NCI-H69 (cell line): ENCODE measurements at regions not wholly inside any gene's neighbourhood (a gene's known extent, or its start where the extent isn't known, plus 50 kb on each side); places are given as distances from the start of the nearest gene placed in this dataset.
"Not testable (repeated sequence)": the region's sequence is repeated elsewhere in the genome, so short reads cannot be mapped to it uniquely, and the experiment has no call there.

Source experiments
- DNase-seq: peaks from one replicate; lab custom pipeline; 2025; lab: John Stamatoyannopoulos, UW

DNA sequence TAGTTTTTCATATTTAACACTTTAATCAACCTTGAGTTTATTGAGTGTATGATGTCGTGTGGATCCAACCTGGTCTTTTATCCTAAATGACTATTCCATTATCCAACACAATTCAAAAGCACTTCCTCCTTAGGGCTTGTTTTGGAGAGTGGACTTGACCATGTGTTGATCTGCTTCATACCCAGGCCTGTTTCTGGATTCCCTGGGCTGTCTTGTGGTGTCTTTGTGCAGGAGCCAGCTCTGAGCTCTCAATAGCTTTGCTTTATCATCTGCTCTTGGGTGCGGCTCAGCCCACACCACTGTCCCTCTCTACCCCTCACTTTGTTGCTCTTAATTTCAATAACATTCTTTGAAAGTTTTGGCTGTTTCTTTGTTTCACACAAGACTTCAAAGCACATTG is 70.9 kb upstream of the CHST15 start:
- no peak for DNase-seq

DNA sequence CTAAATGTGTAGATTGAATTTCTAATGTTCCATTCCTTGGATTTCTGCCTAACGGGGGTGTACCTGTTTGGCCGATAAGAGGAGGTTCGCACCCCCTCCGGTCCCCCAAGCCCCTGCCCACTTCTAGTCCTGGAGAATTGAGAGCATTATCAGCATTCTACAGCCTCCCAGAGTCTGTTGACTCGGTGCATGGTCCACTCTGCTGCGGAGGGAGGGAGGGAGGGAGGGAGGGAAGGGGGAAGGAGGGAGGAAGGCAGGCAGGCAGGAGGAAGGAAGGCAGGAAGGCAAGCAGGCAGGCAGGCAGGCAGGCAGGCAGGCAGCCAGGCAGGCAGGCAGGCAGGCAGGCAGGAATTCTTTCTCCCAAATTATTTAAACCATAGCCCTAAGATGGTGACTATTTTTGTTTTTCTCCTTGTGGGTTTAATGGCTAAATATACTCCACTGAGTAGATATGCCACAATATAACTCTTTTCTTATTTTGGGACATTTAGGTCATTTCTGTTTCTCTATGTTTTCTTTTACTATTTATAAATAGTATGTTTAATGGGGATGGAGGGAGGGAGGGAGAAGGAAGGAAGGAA is 69.5 kb upstream of the CHST15 start:
- DNase-seq = peak; percentile 12

DNA sequence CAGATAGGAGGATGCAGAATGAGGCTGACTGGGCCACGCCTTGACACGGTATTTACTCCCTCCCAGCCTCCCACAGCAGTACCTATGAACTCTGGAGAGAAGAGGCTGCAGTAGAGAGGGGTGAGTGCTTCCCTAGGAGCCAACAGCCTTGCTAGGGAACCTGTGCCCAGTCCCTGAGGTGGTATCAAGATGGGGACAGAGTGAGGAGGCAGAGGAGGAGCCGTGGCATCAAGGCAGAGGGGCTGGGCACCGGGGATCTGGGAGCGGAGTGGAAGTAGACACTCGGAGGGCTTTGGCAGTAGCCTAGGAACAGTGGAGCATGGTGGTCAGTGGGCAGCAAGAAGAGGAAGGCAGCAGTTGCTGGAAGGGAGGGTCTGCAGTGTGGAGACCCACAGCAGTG is 68.7 kb upstream of the CHST15 start:
- DNase-seq = no peak

DNA sequence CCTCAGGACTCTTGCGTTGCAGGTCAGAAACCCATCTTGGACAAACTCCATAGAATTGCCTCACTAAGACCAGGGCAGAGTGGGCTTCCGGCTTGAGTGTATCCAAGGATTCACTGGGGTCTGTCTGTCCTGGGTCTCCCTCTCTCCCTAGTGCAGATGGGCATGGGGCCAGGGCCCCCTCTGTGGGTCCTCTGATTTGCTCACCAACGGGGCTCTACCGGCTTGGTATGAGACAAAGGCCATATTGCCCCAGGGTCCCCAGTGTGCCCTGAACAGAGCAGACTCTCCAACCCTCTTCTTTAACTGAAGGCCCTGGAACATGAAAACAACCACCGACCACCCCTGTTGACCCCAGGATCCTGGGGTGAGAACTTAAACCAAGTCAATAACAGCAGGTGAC is 68.2 kb upstream of the CHST15 start:
- no peak for DNase-seq

DNA sequence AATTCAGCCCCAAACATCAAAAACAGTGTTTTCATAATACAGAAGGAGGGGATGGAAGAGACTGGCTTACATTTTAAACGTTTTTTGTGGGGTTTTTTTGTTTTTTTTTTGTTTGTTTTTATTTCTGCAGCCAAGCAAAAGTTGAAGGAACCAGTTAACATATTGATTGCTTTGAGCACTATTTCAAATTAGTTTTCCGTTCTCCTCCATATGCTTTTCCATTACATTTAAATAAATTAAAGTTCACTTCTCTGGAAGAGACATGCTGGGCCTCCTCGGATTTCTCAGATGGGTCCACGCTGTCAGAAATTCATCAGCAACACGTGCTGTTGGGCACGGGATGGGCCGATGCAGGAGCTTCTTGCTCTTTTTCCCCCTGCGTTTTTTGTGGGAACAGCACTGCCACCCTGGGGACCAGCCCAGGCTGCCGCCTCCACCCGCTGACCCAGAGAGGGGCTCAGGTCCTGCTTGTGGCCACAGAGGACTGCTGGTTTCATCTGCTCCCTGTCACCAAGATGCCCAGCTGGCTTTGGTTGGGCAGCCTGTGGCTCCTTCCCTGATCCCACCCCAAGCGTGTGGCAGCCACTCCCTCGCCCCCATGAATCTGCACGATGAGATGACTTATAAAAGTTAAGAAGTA is 67.7 kb upstream of the CHST15 start:
- DNase-seq = no peak

DNA sequence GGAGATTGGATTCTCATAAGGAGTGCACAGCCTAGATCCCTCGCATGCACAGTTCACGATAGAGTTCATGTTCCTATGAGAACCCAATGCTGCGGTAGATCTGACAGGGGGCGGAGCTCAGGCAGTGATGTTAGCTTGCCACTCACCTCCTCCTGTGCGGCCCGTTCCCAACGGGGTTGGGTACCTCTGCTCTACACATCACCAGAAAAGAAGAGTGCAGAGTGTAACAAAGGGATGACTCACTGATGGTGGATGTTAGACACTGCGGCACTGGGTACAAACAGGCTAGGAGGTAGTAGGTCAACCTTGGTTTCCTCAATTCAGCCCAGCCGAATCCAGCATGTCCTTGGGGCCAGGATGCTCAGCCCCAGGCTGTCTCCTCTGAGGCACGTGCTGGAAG is 66.8 kb upstream of the CHST15 start:
- no peak for DNase-seq

DNA sequence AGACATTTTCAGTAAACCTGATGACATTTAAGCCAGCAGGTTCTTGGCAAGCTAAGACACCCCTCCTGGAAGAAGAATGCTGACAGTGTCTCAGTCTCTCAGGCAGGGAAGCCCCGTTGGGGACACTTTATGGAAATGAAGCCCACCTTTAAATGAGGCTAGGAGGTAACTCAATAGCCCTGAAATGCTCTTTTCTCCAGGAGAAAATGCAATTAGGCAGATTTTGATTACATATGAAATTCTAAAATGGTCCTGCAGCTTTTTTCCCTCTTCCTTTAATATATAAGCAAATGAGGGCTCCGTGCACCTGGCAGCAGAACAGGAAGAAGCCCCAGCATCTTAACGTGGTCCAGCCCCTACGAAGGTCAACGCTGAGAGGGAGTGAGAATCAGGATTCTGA is 65.8 kb upstream of the CHST15 start:
- no peak for DNase-seq

DNA sequence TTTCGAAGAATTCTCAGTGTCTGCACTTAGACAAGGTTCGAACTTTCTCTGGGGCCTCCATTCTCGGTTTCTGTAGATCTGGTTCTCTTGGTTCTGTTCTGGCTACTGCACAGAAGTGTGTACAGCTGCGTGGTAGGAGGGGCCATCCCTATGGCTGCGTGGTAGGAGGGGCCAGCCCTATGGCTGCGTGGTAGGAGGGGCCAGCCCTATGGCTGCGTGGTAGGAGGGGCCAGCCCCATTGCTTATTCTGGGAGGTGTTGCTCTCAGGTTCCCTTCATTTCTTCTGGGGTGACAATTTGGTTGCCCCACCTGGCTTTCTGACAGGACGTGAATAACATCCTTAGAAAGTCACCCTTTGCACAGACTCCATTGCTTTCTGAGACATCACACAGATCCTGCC is 65.2 kb upstream of the CHST15 start:
- no peak for DNase-seq

DNA sequence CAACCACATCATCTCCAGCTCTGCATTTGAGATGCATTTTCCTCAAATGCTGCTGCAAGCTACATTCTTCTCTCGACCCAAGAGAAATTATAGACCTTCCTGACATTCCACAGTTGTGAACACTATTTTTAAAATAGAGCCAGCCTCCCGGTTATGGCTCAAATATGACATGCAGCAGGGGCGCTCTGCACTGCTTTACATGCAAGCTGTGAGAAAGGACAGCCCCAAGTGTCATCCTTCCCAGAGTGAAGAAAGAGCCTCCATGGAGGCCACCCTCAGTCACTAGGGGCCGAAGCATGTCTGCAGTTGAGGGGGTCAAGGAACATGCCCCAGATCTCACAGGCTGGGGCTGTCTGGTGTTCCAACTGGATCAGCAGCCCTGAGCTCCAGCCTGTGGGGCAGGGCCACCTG is 63.9 kb upstream of the CHST15 start:
- no peak for DNase-seq

DNA sequence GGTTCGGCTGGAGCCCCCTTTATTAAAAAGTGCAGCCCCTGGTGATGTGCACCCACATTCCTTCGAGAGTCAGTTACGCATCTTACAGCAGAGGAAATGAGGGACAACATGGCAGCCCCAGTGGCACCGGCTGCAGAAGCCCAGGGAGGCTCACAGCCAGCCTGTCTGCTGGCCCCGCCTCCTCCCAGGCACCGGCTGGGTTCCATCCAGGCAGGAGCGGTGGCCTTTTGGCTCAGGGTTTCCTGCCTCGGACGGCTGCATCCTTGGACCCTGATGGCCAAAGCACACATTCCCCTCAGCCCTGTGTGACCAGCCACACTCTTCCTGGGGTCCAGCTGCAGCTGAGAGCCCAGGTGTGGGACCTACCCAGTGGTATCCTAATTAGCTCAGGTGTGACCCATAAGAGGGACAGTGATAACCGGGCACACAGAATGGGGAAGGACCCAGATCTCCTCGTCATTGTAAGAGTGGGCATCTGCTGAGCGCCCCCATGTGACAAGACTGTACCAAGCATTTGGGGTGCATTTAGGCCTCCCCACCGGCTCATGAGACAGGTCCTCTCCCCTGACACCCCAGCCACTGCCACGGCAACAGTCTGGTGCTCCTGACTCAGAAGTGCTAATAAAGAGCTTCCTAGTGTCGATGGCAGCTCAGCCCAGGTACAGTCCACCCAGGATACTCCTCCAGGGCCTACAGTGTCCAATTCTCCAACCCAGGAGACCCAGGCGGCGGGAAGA is 63.3 kb upstream of the CHST15 start:
- DNase-seq = peak; percentile 7

DNA sequence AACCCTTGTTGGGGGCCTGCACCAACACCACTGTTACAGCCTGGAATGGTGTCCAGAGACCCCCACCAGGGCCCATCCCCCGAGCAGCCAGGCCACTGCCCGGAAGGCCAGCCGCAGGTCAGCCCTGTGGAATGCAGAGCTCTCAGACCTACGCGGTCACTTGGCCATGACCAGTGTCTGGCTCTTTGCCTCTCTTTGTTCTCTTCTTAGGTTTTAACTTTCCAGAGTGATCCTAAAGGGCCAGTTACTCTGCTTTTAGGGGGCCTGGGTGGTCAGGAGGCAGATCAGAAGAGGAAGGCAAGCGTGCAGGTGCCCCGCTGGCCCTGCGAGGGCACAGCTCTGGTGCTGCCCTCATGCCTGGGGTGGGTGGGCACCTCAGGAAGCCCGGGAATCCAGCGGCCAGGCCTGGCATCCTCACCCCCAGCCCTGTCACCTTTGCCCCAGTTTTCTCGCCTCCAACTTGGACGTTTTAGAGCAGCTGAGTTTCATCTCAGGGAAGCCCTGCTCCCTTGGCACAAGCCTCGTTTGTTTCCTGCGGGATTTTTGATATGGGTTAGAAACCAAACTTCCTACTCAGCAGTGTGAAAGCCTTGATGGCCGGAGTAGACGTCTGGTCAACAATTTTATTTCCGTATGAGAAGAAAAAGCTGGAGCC is 62.5 kb upstream of the CHST15 start:
- DNase-seq = no peak

DNA sequence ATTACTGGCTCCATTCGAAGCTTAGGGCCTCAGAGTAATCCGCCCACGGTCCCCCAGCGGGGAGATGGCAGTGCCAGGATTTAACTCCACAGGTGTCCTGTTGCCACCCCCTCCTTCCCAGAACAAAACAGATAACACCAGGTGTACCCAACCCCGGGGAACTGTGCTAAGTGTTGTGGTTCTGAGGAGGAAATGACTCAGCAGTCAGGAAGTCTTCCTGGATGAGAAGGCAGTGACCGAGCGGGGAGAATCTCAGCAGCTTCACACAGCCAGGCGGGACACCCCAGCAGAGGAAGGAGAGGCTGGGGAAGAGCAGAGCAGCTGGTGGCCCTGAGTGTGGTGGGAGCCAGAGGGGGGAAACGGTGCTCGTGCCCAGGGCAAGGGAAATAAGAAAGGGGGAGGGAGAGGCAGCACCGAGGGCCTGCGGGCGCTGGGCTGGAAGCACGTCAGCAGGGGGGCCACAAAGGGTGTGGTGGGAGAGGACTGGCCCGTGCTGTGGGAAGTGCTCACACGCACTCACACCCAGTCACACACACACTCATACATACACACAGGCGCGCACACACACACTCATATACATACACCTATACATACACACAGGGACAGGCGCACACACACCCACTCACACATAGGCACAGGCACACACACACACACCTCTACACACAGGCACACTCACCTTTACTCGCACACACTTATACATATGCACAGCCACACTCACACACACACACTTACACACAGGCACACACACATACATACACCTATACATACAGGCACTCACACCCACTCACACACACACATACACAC is 59.8 kb upstream of the CHST15 start:
- DNase-seq = peak; percentile 93

DNA sequence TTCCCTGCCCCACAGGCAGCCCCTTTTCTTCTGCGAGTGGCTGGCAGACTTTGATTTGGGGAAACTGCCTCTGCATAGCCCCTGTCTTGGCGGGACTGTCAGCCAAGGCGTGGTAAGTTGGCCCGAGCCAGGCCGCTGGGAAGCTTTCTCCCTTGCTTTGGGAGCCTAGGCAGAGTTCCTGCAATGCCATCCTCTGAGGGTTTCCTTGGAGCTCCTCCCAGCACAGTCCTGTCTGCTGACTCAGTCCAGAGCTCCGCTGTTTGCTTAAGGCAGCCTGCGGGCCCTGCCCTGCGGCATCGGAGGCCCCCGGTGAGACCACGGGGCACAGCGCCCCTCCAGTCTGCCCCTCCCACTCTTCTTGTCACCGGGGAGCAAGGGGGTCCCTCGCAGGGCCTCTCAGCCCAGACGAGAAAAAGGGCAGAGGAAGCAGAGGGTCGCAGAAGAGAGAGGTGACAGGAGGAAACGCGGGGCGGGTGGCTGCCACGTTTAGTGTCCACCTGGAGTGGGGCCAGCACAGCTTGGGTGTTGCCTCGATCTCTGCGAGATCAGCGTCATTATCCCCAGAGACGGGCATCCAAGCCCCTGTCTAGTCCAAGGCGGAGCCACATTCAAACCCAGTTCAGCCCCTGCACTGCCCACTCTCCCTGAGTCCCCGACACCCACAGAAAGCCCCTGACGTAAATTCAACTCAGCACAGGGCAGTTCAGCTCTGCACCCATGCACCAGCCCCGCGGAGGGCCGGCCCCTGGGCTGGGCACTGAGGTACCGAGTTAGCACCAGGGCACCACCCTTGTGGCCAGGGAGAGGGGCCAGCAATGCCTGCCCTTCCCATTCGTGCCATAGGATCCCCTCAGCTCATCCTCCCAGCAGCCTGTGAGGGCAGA is 59.0 kb upstream of the CHST15 start:
- DNase-seq = peak; percentile 72

DNA sequence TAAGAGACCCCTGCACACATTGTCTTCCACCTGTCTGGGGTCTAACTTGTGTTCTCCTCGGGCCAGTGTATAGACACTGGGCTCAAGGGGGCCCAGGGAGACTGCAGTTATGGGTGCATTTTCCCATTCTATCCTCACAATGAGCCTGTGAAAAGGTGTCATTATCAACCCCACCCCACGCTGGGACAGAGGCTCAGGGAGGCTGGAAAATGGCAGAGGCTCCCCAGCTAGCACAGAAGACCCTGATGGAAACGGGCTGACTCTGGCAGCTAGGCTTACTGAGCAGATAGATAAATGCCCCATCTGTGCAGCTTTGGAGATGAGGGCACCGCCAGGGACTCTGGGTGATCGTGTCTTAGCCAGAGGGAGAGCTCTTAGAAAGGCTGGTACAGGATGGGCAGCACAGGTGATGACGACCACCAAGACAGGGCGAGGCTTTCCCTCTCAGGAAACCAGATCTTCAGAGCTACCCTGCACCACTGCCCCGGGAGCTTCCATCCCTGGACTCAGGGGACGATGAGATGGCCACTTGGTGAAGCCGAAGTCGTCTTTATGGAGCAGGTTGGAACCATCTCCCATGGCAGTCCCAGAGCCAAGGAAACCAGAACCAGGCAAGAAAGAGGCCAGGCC is 58.2 kb upstream of the CHST15 start:
- DNase-seq = peak; percentile 23

DNA sequence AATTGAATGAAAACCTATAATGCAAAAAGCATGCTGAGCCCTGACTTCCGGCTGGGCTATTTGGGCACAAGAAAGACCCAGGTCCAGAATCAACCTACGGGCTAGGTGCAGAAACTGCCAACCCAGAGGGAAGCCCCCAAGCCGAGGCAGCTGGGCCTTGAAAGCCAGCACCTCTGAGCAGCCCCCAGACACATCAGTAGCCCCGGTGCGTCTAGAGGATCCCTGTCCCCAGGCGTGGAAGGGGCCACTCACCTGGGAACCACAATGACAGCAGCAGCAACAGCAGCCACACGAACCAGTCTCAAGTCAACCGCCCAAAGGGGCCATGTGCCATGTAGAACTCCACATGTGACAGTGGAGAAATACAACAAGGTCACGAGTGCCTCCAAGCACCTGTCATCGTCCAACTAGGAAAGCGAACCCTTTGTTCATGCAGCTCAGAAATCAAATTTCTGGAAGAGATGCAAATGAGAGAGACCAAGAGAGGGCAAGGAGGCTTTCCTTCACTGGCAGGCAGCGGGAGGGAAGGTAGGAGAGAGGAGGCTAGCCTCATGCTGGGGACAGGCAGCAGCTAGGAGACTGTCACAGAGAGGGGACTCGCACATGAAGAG is 57.5 kb upstream of the CHST15 start:
- peak; percentile 23 for DNase-seq

DNA sequence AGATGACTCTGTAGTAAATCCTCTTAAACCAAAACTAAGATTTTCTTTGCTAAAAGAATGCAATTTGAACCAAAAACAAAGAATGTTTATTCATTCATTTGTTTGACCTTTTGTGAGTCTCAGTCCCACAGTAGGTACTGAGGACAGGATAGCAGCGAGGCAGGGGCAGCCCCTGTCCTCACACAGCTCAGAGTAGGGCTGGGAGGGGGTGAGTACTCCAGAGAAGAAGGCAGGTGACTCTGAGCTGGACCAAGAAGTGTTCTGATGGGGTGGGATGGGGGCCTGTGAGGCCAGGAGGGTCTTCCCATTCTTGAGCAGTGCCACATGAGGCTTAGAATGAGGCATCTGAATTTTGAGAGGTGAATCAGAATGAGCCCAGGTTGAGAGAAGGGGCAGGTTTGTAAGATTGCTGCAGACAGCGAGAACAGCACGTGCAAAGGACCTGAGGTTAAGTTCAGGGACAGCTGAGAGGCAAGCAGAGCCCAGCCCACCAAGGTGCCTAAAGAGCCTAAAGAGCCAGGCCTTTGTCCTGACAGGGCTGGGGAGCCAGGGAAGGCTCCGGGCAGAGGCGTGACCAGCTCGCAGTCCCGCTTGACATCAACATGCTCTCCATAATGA is 56.9 kb upstream of the CHST15 start:
- DNase-seq = peak; percentile 8

DNA sequence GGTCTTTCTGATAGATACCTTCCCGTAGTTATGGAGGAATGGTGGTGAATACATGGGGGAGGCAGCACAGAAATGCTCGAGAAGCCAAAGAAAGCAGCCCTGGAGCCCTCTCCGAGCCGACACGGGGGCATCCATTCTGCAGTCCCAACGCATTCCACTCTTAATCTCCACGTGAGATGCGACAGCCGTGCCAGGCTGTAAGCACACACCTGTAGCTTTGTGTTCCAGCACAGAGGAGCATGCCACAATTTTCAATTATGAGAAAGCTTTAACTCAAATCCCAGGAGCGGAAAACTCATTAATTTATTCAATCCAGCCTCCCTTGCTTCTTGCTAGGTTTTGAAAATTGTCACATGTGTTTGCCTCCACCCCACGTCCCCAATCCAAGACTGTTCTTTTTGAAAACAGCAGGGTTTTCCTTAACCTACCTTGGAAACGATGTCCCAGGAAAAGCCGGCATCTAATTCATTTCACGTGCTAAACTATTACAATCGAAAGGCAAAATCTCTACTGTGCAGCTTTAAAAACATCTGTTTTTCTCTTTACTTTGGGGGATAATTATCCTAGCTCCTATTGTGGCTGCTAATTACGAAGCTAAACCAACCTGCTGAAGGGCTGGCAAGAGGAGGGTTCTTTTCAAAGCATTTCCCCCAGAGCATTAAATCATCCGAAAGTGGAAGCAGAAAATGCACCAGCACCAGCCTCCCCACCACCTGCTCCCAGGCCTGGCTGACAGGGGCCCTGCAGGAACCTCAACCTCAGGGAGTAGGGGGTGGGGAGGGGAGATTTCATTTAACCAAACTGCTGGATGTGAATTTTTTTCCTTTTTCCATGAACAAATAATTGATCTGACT is 56.0 kb upstream of the CHST15 start:
- peak; percentile 95 for DNase-seq

DNA sequence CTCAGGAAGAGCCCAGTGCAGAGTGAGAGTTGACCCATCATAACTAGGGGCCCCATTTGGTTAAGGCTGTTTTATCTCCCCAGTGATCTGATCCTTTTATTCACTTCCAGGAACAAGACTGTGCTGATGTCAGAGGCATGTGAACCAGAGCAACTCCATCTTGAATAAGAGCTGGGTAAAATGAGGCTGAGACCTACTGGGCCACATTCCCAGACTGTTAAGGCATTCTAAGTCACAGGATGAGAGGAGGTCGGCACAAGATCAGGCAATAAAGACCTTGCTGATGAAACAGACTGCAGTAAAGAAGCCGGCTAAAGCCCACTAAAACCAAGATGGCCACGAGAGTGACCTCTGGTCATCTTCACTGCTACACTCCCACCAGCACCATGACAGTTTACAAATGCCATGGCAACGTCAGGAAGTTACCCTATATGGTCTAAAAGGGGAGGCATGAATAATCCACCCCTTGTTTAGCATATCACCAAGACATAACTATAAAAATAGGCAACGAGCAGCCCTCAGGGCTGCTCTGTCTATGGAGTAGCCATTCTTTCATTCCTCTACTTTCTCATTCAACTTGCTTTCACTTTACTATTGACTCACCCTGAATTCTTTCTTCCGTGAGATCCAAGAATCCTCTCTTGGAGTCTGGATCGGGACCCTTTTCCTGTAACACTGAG is 55.3 kb upstream of the CHST15 start:
- not testable (repeated sequence) for DNase-seq
